Endodermal cell (in vitro differentiated cells): ENCODE measurements at regions not wholly inside any gene's neighbourhood (a gene's known extent, or its start where the extent isn't known, plus 50 kb on each side); places are given as distances from the start of the nearest gene placed in this dataset.

Experiments used
- DNase-seq: peaks from one replicate; pipeline ENCODE4 v3.0.0-alpha.2; 2017
- H3K27ac ChIP-seq: 2 replicates; pipeline ENCODE4 v1.5.1; 2013; ENCODE audit warnings: mild to moderate bottlenecking, low read depth, low read length, moderate library complexity
- H3K27me3 ChIP-seq: 2 replicates; pipeline ENCODE4 v1.6.1; 2013; ENCODE audit warnings: mild to moderate bottlenecking, low read length, moderate library complexity; ENCODE audit not compliant: insufficient read depth, control insufficient read depth, poor library complexity, severe bottlenecking
- H3K36me3 ChIP-seq: 2 replicates; pipeline ENCODE4 v1.7.0; 2013; ENCODE audit warnings: mild to moderate bottlenecking, low read length, moderate library complexity; ENCODE audit not compliant: control insufficient read depth, insufficient read depth
- H3K4me1 ChIP-seq: one replicate; pipeline ENCODE4 v1.7.0; 2013; ENCODE audit warnings: low read length; ENCODE audit not compliant: control insufficient read depth, insufficient read depth
- H3K4me3 ChIP-seq: 2 replicates; pipeline ENCODE4 v1.5.1; 2013; ENCODE audit warnings: mild to moderate bottlenecking, low read length, moderate library complexity
- H3K9ac ChIP-seq: 2 replicates; pipeline ENCODE4 v1.6.1; 2013; ENCODE audit warnings: mild to moderate bottlenecking, low read length, moderate library complexity; ENCODE audit not compliant: poor library complexity, severe bottlenecking; ENCODE audit errors: extremely low read depth
- H3K9me3 ChIP-seq: 2 replicates; pipeline ENCODE4 v1.6.1; 2013; ENCODE audit warnings: mild to moderate bottlenecking, low read length, moderate library complexity; ENCODE audit not compliant: control insufficient read depth
- H3K27ac Mint-ChIP-seq: 2 replicates; pipeline ENCODE4 v1.8.0; 2020; ENCODE audit warnings: mixed read lengths
- H3K27me3 Mint-ChIP-seq: 2 replicates; pipeline ENCODE4 v1.8.0; 2021; ENCODE audit warnings: mild to moderate bottlenecking, mixed read lengths; ENCODE audit not compliant: insufficient read depth
- H3K36me3 Mint-ChIP-seq: 2 replicates; pipeline ENCODE4 v1.8.0; 2020; ENCODE audit warnings: low read depth, mixed read lengths
- H3K4me1 Mint-ChIP-seq: 2 replicates; pipeline ENCODE4 v1.8.0; 2020; ENCODE audit warnings: mixed read lengths
- H3K4me3 Mint-ChIP-seq: 2 replicates; pipeline ENCODE4 v1.8.0; 2020; ENCODE audit warnings: mild to moderate bottlenecking, moderate library complexity, mixed read lengths
- H3K9me3 Mint-ChIP-seq: 2 replicates; pipeline ENCODE4 v1.8.0; 2020; ENCODE audit warnings: mild to moderate bottlenecking, mixed read lengths
- CTCF ChIP-seq: fragments of 200-600 bp; sonication (generic); conservative IDR thresholded peaks from 2 replicates; pipeline ENCODE4 v1.5.0; 2021; ENCODE audit warnings: antibody characterized with exemption, mild to moderate bottlenecking
- WGBS, 2 experiments: methylation state at CpG; one replicate each; pipeline versions ENCODE4 v1.1.5 to v1.1.7; 2013; ENCODE audit warnings: missing lambda C conversion rate in 2 of 2, mixed read lengths in 1 of 2; ENCODE audit not compliant: insufficient coverage in 1 of 2, insufficient read length in 1 of 2; 5-methylcytosine and 5-hydroxymethylcytosine counted together

GRCh38 chr5:93267276-93267675 lies 313.7 kb downstream of the NR2F1-AS1 start:
- no peak for TF ChIP-seq CTCF
- no peaks in the 10 kb centered on the region for H3K36me3 Mint-ChIP-seq

GRCh38 chr5:93257616-93258015 lies 323.4 kb downstream of the NR2F1-AS1 start:
- H3K36me3 ChIP-seq: no peaks in the 10 kb centered on the region
- Mint-ChIP-seq H3K27ac (no peak overlapping the region), H3K9me3 (peaks cover 19% of the 10 kb centered on the region), H3K27me3 (peaks cover 5% of the 10 kb centered on the region), H3K4me3 (no peak overlapping the region), H3K4me1 (peaks cover 9% of the 10 kb centered on the region), H3K36me3 (peaks cover 2% of the 10 kb centered on the region)
- H3K4me3 ChIP-seq: no peak overlapping the region
- peaks cover 19% of the 10 kb centered on the region for H3K9me3 ChIP-seq
- WGBS, 2 experiments: 93 to 100% methylated on average over 2 to 3 of the region's 3 CpGs
- no peaks in the 10 kb centered on the region for H3K4me1 ChIP-seq
- DNase-seq: no peak
- H3K27ac ChIP-seq: no peak overlapping the region
- no peak overlapping the region for H3K9ac ChIP-seq
- H3K27me3 ChIP-seq: no peaks in the 10 kb centered on the region
- no peak for TF ChIP-seq CTCF

More at GRCh38 chr5:93267276-93267675, 313.7 kb downstream of the NR2F1-AS1 start:
- WGBS, 2 experiments: 95 to 98% methylated on average over 20 of the region's 20 CpGs
- Mint-ChIP-seq H3K4me3 (no peak overlapping the region), H3K27ac (no peak overlapping the region), H3K9me3 (peaks cover 10% of the 10 kb centered on the region), H3K4me1 (no peaks in the 10 kb centered on the region), H3K27me3 (no peaks in the 10 kb centered on the region)
- no peaks in the 10 kb centered on the region for H3K36me3 ChIP-seq
- no peak overlapping the region for H3K27ac ChIP-seq
- H3K4me3 ChIP-seq: no peak overlapping the region
- H3K27me3 ChIP-seq: no peaks in the 10 kb centered on the region
- H3K4me1 ChIP-seq: no peaks in the 10 kb centered on the region
- no peaks in the 10 kb centered on the region for H3K9me3 ChIP-seq
- no peak overlapping the region for H3K9ac ChIP-seq
- no peak for DNase-seq

- no peak for DNase-seq
- H3K9ac ChIP-seq: no peak overlapping the region
- Mint-ChIP-seq H3K36me3 (peaks cover 2% of the 10 kb centered on the region), H3K9me3 (peaks cover 19% of the 10 kb centered on the region), H3K4me3 (no peak overlapping the region), H3K27ac (no peak overlapping the region), H3K4me1 (peaks cover 9% of the 10 kb centered on the region), H3K27me3 (peaks cover 5% of the 10 kb centered on the region)
- no peak for TF ChIP-seq CTCF
- peaks cover 19% of the 10 kb centered on the region for H3K9me3 ChIP-seq
- no peaks in the 10 kb centered on the region for H3K36me3 ChIP-seq
- no peaks in the 10 kb centered on the region for H3K27me3 ChIP-seq
- no peaks in the 10 kb centered on the region for H3K4me1 ChIP-seq
- H3K27ac ChIP-seq: no peak overlapping the region
- H3K4me3 ChIP-seq: no peak overlapping the region
Observed at GRCh38 chr5:93255796-93256195, 325.2 kb downstream of the NR2F1-AS1 start.
